HG02763 (cell line): ENCODE measurements at regions not wholly inside any gene's neighbourhood (a gene's known extent, or its start where the extent isn't known, plus 50 kb on each side); places are given as distances from the start of the nearest gene placed in this dataset.

ENCODE experiments used
- ATAC-seq: cut with Tn5 transposase; IDR thresholded peaks from one replicate; pipeline ENCODE4 v1.9.1; 2021; ENCODE audit warnings: mild to moderate bottlenecking, moderate library complexity; ENCODE audit not compliant: unreplicated experiment

DNA sequence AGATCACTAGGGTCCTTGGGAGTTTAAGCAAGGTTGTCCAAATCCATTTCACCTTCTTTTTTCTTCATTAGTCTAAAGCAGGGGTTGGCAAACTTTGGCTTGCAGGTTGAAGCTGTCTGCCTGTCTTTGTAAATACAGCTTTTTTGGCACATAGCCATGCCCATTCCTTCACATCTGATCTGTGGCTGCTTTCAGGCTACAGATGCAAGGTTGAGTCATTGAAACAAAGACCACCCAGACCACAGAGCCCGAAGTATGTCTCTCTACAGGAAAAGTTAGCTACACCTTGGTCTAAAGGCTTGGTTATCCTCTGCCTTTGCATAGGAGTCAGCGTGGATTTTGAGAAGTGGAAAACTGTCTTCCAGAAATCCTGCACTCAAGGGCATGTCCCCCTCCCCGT is 238.1 kb upstream of the STS start:
- no peak for ATAC-seq

DNA sequence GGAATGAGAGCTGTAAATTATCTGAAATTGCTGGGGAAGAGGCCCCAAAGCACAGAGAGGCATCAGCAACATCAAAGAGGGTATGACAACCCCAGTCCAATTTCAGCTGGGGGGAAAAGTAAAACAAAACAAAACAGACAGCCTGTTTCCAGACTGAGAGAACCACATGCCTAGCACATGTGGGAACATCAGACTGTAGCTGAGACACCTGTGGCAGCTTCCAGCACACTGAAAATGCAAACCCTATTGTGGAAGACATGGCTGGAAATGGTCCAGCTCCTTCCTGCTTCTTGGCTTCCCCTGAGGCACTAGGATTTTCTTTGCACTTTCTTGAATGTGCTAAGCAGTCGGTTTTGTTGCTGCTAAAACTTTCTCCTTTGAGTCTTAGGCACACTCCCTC is 240.9 kb upstream of the STS start:
- ATAC-seq, result no peak

DNA sequence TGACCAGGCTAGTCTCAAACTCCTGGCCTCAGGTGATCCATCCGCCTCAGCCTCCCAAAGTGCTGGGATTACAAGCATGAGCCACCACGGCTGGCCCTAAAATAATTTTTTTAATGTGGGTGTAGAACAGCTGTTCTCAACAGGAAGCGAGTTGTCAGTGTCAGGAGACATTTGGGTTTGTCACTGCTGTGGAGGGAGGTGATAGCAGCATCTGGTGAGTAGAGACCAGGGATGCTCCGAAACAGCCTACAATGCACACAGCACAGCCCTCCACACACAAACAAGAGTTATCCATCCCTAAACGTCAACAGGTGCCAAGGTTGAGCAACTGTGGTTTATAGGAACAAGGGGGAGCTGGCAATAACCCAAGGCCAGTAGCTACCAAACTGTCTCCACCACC is 243.4 kb upstream of the STS start:
- no peak for ATAC-seq

DNA sequence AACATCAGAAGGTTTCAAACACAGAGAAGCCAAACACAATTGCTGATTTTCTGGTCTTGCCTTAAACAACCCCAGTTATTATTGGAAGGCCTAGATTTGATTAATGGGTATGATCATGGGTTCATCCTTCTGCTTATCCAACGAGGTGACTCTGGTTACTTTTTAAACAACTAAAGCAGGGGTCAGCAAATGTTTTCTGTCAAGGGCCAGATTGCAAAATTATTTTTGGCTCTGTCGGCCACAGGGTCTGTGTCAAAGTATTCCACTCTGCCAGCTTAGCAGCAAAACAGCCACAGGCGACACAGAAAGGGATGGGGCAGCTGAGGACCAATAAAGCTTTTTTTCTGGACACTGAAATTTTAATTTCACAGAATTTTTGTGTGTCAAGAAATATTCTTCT is 249.1 kb upstream of the STS start:
- ATAC-seq, result no peak

DNA sequence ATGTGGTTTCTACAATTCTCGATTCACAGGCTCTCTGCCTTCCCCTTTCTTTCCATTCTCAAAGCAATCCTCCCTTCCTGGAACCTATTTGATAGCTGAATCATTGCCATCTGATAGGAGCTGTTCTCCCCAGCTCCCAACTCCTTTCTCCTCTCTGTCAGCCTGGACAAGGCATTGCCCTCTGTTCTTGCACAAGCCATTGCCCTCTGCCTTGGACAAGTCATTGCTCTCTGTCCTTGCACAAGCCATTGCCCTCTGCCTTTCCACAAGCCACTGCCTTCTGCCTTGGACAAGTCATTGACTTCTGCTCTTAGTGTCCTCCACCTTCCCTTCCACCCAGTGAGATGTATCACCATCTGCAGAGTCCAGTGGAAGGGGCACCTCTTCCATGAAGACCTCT is 256.1 kb upstream of the STS start:
- ATAC-seq, result no peak

DNA sequence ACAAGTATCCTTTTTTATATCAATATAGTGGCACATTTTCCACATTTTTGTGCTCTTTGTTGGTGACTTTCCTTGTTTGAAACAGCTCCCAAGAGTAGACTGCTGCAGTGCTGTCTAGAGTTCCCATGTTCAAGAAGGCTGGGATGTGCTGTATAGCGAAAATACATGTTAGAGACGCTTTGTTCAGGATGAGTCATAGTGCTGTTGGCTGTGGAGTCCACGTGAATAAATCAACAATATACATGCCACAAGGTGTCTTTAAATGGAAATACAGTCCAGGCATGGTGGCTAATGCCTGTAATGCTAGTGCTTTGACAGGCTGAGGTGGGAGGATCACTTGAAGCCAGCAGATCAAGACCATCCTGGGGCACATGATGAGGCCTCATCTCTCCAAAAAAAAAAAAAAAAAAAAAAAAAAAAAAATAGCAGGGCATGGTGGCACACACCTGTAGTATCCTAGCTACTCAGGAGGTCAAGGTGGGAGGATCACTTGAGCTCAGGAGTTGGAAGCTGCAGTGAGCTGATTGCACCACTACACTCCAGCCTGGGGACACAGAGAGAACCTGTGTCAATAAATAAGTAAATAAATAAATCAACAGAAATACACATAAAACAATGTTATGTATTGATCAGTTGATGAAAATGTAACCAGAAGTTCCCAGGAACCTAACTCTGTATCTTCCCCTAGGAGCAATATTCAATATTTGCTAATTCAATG is 256.8 kb upstream of the STS start:
- ATAC-seq, result no peak

DNA sequence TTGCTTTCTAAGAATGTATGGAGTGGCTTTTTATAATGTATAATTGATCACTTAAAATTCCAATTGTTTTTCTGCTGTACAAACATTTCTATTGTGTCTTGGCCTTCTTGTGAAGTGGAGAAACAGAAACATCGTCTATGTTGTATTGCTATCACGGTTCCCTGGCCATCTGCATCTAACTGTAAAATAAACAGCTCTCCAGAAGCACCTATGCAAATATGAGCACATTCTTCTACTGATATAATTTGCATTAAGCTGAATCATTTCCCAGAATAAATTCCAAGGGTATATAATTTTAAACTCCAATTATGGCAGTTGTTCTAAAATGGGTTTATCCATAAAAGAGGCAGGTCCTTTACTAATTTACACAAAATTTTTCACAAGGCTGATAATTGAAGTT is 261.6 kb upstream of the STS start:
- ATAC-seq, result no peak

DNA sequence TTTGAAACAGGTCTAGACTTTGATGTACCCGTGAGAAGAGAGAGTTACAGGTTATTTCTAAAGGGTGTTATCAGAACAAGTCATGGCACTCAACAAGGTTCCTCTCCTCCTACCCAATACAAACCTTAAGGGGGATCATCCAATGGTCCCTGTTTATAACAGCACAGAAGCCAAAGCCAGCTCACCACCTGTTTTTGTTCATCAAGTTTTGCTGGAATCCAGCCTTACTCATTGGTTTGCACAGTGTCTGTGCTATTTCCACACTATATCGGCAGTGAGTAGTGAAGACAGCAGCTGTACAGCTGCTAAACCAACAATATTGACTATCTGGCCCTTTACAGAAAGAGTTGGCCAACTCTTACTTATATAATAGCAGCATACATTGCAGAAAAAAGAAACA is 262.1 kb upstream of the STS start:
- ATAC-seq, result no peak

DNA sequence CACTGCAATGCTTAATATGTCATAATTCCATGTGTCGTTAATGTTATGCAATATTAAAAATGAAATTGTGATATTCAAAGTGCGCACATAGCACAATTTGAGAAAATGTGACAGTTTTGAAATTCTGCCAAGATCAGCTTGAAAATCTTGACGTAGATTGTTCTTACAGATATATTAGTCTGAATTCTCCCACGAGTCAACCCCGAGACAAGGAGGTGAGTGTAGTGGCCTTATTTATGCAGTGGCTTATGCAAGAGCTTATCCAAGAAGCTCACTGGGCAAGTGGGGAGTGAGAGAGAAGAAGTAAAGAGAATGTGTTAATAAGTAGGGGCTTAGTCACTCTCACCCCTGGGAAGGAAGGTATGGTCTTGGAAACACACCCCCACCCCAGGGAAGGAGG is 286.1 kb upstream of the STS start:
- no peak for ATAC-seq

DNA sequence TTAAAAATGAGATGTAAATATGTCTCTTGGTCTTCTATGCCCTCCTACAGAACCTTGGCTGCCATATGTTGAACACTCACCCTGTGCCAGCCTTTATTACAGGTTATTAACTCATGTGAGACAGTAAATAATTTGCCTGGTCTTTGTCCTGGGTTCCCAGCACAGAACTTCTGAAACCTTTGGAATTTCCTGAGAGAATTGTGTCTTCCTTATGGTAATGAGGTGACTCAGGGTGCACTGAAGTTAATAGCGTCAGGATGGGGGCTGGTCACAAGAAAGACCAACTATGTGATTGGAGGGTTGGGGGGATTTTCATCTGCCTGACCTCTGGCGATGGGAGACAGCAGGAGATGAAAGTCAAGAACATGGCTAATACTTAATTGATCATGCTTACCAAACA is 289.8 kb upstream of the STS start:
- ATAC-seq, result no peak

DNA sequence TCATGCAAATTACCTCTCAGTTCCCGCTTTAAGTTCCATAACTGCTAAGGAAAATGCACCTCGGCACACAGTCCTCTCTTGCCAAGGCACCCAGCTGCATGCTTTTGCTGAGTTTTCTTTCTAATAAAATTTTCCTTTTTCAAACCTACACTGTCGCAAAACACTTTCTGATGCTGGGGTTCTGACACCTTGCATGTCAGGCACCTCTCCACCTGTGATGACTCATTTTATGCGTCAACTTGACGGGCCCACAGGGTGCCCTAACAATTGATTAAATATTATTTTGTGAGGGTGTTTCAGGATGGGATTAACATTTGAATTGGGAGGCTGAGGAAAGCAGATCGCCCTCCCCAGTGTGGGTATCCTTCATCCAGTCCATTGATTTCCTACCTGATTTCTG is 291.0 kb upstream of the STS start:
- ATAC-seq, result no peak

DNA sequence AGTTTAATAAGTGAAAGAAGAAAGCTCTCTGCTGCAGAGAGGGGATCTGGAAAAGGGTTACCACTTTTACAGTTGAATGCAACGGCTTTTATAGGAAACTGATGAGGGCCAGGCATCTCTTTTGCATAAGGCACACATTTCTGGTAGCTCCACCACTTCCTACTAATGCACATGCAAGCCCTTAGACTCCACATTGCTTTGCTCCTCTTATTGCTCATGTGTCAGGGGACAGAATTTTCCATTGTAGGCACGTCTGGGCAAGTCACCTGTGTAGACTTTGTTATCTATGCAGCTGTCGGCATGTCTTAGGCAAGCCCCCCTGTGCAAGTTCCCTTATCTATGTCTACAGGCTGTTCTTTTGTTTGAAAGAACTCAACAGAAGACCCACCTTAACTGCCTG is 294.6 kb upstream of the STS start:
- ATAC-seq, result peak; percentile 47

DNA sequence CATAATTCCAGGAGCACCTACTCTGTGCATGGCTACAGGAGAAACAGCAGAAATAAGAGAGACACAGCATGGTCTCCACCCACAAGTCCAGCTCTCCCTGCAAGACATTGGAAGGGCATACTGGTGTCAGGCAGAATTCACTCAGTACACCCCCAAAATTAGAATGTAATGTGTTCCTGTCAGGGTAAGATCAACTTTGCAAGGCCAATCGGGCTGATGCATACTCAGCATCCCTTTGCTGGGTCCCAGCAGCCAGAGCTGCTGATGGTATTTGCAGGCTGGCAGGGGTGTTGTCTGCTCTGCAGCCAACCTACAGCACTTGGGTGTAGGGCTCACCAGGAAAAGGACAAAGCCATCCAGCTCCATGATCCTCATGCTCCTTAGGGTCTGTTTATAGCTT is 295.4 kb upstream of the STS start:
- no peak for ATAC-seq

DNA sequence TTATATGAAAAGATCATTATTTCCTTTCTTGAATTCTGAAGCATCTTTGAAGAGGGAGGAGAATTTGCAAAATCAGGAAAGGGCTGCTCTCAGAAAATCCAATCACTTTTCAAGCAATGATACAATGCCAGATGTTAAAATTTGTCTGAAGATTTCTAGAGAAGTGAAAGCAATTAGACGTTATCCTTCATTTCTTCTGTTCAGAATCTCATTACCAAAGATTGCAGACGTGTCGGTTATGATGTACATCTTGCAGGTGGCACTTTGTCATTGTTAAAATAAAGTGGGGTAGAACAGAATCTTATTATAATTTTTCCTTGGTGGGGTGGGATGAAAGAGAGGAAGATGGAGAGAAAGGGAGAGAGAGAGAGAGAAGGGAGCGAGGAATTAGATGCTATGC is 296.4 kb upstream of the STS start:
- no peak for ATAC-seq

DNA sequence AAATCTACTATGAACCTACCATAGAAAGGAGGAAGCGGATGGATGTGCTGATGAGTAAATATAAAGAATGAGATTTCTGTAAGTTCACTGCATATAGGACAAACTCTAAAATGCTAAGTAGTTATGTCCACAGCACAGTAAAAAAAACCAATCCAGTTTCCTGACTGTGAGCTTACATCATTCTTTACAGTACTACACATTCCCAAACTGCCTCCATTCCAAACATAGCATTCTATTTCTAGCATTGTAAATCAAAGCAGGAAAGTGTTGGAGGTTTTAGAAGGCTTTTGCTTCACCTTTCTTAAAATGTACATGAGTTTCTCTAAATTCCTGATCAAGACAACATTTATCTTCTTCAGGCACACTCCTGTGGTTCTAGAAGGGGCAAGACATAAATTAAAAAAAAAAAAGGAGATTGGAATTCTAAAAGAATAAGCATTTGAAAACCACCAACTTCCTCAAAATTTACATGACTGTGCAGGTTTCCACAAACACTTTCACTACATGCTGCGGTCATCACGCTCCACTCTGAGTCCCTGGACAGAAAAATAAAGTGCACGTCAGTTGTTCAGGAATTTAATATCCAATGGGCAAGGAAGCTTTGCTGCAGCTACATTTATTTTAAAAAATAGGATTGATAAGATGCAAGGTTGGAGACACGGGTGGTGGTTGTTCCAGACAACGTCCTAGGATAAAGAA is 297.6 kb upstream of the STS start:
- no peak for ATAC-seq

DNA sequence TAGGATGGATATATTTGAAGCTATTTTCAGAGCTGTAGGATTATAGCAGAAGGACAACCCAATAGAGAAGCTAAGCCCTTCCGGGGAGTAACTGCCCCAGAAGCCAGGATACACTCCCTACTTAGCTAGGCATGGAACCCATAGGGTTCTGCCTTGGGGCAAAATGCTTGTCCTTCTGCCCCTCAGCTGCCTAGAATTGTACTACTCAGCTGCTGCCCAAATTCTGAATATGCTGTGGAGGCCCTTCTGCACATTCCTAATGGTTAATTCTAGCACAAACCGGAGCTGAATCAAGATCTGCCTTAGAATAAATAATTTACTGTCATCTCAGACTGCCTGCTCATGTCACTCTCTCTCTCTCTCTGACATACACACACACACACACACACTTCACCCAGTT is 297.7 kb upstream of the VCX3A start:
- no peak for ATAC-seq

DNA sequence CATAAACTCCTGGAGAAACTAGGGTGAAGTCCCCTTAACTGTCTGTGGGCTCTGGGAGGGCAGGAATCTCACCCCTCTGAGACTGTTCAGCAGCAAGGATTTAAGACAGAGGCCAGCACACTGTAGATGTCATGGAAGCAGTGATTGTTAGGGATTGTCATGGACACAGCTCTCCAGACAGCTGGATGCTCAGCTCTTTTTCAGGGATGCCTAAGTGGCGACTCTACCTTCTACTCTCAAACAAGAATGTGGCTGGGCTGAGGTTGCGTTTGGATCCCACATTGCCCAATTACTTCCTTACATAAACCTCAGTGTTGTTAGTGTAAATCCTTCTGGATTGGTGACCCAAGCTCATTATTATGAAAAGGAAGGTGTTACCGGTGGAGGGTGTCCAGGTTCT is 291.9 kb upstream of the VCX3A start:
- ATAC-seq, result no peak

DNA sequence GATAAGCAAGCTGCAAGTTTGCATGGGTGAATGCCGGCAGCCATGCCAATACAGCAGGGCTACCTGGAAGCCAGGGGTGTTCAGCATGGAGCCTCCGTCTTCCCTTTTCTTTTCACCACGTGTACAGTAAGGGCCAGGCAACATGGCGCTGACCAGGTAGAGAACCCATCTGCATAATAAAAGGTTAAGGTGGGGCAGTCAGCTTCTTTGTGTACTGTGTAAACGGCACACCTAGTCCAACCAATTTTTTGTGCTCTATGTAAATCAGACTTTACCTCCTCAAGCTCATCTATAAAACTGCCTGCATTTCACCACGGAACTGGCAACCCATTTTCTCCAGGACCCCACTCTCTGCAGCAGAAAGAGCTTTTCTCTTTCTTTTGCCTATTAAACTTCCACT is 286.8 kb upstream of the VCX3A start:
- ATAC-seq, result no peak

DNA sequence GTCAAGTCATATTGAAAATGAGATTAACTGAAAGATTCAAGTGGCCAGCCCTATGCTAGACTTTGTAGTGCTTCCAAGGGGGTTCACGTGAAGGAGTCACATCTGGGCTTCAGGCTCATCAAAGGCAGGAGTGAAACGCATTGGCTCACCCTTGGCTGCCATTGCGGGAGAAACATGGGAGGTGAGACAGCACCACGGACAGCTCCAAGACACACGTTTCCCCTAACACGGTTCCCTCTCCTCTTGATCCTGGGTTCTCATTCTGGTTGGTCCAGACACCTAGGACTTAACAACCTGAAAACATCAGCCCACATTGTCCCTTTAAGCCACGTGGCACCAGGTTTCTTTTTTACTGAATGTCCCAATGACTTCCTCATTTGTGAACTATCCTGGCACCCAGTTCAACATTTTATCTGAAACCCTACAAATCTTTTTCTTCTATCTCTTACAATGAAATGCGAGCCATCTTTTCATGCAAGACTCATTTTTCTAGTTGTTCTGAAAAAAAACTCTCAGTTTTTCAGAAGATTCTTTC is 279.0 kb upstream of the VCX3A start:
- no peak for ATAC-seq

DNA sequence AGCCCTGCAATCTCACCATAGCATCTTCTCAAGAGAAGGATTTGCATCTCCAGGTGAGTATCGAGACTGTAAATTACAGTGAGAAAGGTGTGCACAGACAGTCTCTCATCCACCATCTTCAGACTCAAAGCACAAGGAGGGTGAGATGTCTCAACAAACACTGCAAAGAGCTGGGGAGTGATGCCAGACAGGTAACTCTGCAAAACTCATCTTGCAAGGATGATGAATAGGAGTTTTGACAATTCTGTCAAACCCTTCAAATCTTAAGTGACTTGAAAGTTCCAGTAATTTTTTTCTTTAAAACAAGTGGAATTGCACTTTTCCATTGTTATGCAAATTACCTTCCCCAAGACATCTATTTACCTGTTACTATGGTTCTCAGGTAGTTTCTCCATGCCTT is 277.2 kb upstream of the VCX3A start:
- no peak for ATAC-seq

DNA sequence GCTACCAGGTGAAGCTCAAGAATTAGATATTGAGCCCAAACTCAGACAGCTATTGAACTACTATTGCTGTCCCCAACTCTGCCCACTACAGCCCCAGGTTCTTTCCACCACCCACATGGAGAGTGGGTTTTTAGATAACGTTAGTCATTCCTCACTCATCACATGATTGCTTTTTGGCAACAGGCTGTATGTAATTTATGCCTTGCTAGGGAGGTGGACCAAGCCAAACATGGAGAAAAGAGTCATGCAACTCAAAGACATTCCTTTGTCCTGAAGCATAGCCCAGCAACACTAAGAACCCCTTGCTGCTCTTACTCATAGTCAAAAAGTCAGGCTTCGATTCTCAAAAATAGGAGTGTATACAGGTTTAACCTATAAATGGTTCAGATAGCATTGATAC is 275.9 kb upstream of the VCX3A start:
- ATAC-seq, result no peak

DNA sequence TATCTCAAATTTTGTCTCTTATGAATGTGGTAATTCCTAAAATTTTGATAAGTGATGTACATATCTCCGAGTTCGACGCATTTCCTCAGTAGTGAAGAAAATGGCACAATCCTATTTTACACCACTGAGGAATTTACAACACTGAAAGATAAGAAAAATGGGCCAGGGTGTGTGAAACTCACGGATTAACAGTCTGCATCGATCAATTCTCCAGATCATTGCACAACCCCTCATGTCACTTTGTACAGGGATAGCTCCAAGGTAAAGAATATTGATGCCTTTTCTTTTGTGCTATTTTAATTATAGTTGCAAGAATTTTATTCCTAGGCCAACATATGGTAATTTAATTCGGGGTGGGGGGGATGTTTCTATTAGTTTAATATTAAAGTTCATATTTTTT is 268.7 kb upstream of the VCX3A start:
- ATAC-seq, result no peak

DNA sequence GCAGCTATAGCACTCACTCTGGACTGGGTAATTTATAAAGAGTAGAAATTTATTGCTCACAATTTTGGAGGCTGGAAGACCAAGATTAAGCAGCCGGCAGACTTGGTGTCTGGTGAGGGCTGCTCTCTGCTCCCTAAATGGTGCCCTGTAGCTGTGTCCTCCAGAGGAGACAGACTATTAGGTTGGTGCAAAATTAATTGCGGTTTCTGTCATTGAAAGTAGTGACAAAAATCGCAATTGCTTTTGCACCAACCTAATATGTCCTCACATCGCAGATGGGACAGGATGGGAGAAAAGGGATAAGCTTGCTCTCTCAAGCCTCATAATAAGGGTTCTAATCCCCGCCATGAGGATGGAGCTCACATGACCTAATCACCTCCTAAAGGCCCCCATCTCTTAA is 258.1 kb upstream of the VCX3A start:
- ATAC-seq, result no peak
